Karpas-422 (cell line): ENCODE measurements at regions not wholly inside any gene's neighbourhood (a gene's known extent, or its start where the extent isn't known, plus 50 kb on each side); places are given as distances from the start of the nearest gene placed in this dataset.

Experiments
- DNase-seq: peaks from one replicate; pipeline ENCODE4 v3.0.0-alpha.2; 2015
- H2AFZ ChIP-seq: fragments of 200-600 bp; sonication (generic); 2 replicates; pipeline ENCODE4 v1.6.1; 2014; ENCODE audit warnings: antibody characterized with exemption, low read length, mixed read lengths
- H3K27ac ChIP-seq: fragments of 200-600 bp; sonication (generic); 2 replicates; pipeline ENCODE4 v1.5.1; 2014; ENCODE audit warnings: mild to moderate bottlenecking, low read length, moderate library complexity
- H3K27me3 ChIP-seq: fragments of 200-600 bp; sonication (generic); 2 replicates; pipeline ENCODE4 v1.6.1; 2014; ENCODE audit warnings: low read length, mixed read lengths
- H3K36me3 ChIP-seq: fragments of 200-600 bp; sonication (generic); 2 replicates; pipeline ENCODE4 v1.6.1; 2014; ENCODE audit warnings: low read length, mixed read lengths; ENCODE audit not compliant: insufficient read depth
- H3K4me1 ChIP-seq: fragments of 200-600 bp; sonication (generic); 2 replicates; pipeline ENCODE4 v1.6.1; 2014; ENCODE audit warnings: mild to moderate bottlenecking, low read length, mixed read lengths
- H3K4me2 ChIP-seq: fragments of 200-600 bp; sonication (generic); 2 replicates; pipeline ENCODE4 v1.6.1; 2014; ENCODE audit warnings: low read length, low read depth, mild to moderate bottlenecking; ENCODE audit not compliant: poor library complexity, severe bottlenecking
- H3K4me3 ChIP-seq: fragments of 200-600 bp; sonication (generic); 2 replicates; pipeline ENCODE4 v1.5.1; 2014; ENCODE audit warnings: mild to moderate bottlenecking, antibody characterized with exemption, low read length, mixed read lengths
- H3K79me2 ChIP-seq: fragments of 200-600 bp; sonication (generic); 2 replicates; pipeline ENCODE4 v1.6.1; 2014; ENCODE audit warnings: mild to moderate bottlenecking, low read length, mixed read lengths
- H3K9ac ChIP-seq: fragments of 200-600 bp; sonication (generic); 2 replicates; pipeline ENCODE4 v1.6.0; 2014; ENCODE audit warnings: low read length
- H3K9me2 ChIP-seq: fragments of 200-600 bp; sonication (generic), shearing (Covaris generic); replicated peaks from 2 replicates; pipeline ENCODE4 v1.6.0; 2014; ENCODE audit warnings: mild to moderate bottlenecking, low read length, moderate library complexity; ENCODE audit not compliant: insufficient read depth
- H3K9me3 ChIP-seq: fragments of 300-700, 200-600 bp; sonication (generic); 2 replicates; pipeline ENCODE4 v1.6.1; 2014; ENCODE audit warnings: low read length, mixed read lengths
- H4K20me1 ChIP-seq: fragments of 200-600 bp; sonication (generic); 2 replicates; pipeline ENCODE4 v1.6.1; 2014; ENCODE audit warnings: mild to moderate bottlenecking, antibody characterized with exemption, low read length, low read depth; ENCODE audit not compliant: insufficient read depth

- no peak overlapping the region for H3K4me3 ChIP-seq
- no peak overlapping the region for H2AFZ ChIP-seq
- no peaks in the 10 kb centered on the region for H3K36me3 ChIP-seq
- no peak overlapping the region for H3K9ac ChIP-seq
- no peaks in the 10 kb centered on the region for H4K20me1 ChIP-seq
- no peak overlapping the region for H3K4me2 ChIP-seq
- H3K9me3 ChIP-seq = no peaks in the 10 kb centered on the region
- H3K27ac ChIP-seq = no peak overlapping the region
- DNase-seq = no peak
- H3K9me2 ChIP-seq = no peaks in the 10 kb centered on the region
- no peaks in the 10 kb centered on the region for H3K27me3 ChIP-seq
- H3K4me1 ChIP-seq = no peaks in the 10 kb centered on the region
- H3K79me2 ChIP-seq = no peaks in the 10 kb centered on the region
Measured at GRCh38 chr2:239685965-239686364, 285.1 kb upstream of the HDAC4 start.

GRCh38 chr2:239685556-239685955 lies 284.7 kb upstream of the HDAC4 start:
- H3K4me1 ChIP-seq = no peaks in the 10 kb centered on the region
- no peaks in the 10 kb centered on the region for H3K79me2 ChIP-seq
- no peak overlapping the region for H3K27ac ChIP-seq
- DNase-seq = no peak
- H3K9me3 ChIP-seq = no peaks in the 10 kb centered on the region
- H3K4me2 ChIP-seq = no peak overlapping the region
- H3K4me3 ChIP-seq = no peak overlapping the region
- no peak overlapping the region for H2AFZ ChIP-seq
- no peaks in the 10 kb centered on the region for H3K9me2 ChIP-seq
- H3K9ac ChIP-seq = no peak overlapping the region
- H3K36me3 ChIP-seq = no peaks in the 10 kb centered on the region
- no peaks in the 10 kb centered on the region for H4K20me1 ChIP-seq
- no peaks in the 10 kb centered on the region for H3K27me3 ChIP-seq

GRCh38 chr2:239684996-239685395 lies 284.2 kb upstream of the HDAC4 start:
- H3K9me2 ChIP-seq = no peaks in the 10 kb centered on the region
- H3K27me3 ChIP-seq = no peaks in the 10 kb centered on the region
- no peaks in the 10 kb centered on the region for H3K79me2 ChIP-seq
- H3K9me3 ChIP-seq = no peaks in the 10 kb centered on the region
- no peak for DNase-seq
- no peak overlapping the region for H3K4me2 ChIP-seq
- no peak overlapping the region for H3K4me3 ChIP-seq
- H3K27ac ChIP-seq = no peak overlapping the region
- no peaks in the 10 kb centered on the region for H3K36me3 ChIP-seq
- no peaks in the 10 kb centered on the region for H3K4me1 ChIP-seq
- H3K9ac ChIP-seq = no peak overlapping the region
- no peaks in the 10 kb centered on the region for H4K20me1 ChIP-seq
- H2AFZ ChIP-seq = no peak overlapping the region

- no peak overlapping the region for H3K9ac ChIP-seq
- H3K4me3 ChIP-seq = no peak overlapping the region
- no peak overlapping the region for H3K4me2 ChIP-seq
- H3K4me1 ChIP-seq = no peaks in the 10 kb centered on the region
- H3K36me3 ChIP-seq = no peaks in the 10 kb centered on the region
- no peaks in the 10 kb centered on the region for H3K9me3 ChIP-seq
- DNase-seq = no peak
- H4K20me1 ChIP-seq = no peaks in the 10 kb centered on the region
- no peaks in the 10 kb centered on the region for H3K9me2 ChIP-seq
- H3K27ac ChIP-seq = no peak overlapping the region
- H3K79me2 ChIP-seq = no peaks in the 10 kb centered on the region
- no peaks in the 10 kb centered on the region for H3K27me3 ChIP-seq
- no peak overlapping the region for H2AFZ ChIP-seq
Measured at GRCh38 chr2:239684271-239684810, 283.5 kb upstream of the HDAC4 start.

GRCh38 chr2:239682518-239682917 lies 281.7 kb upstream of the HDAC4 start:
- Histone ChIP-seq H2AFZ (no peak overlapping the region), H3K27ac (no peak overlapping the region), H3K79me2 (no peaks in the 10 kb centered on the region), H3K9me2 (no peaks in the 10 kb centered on the region), H3K36me3 (no peaks in the 10 kb centered on the region), H3K9ac (no peak overlapping the region), H3K4me3 (no peak overlapping the region), H3K27me3 (no peaks in the 10 kb centered on the region), H3K4me2 (no peak overlapping the region), H3K4me1 (no peaks in the 10 kb centered on the region), H4K20me1 (no peaks in the 10 kb centered on the region), H3K9me3 (no peaks in the 10 kb centered on the region)
- DNase-seq = no peak

- no peaks in the 10 kb centered on the region for H3K4me1 ChIP-seq
Measured at GRCh38 chr2:239679755-239680154, 278.9 kb upstream of the HDAC4 start.

GRCh38 chr2:239678666-239679296 lies 278.0 kb upstream of the HDAC4 start:
- H3K9ac ChIP-seq = no peak overlapping the region
- H3K9me3 ChIP-seq = no peaks in the 10 kb centered on the region
- H3K4me3 ChIP-seq = no peak overlapping the region

More at GRCh38 chr2:239679755-239680154, 278.9 kb upstream of the HDAC4 start:
- Histone ChIP-seq H3K27me3 (no peaks in the 10 kb centered on the region), H4K20me1 (no peaks in the 10 kb centered on the region), H3K27ac (no peak overlapping the region), H3K4me3 (no peak overlapping the region), H3K36me3 (no peaks in the 10 kb centered on the region), H3K9me3 (no peaks in the 10 kb centered on the region), H3K79me2 (no peaks in the 10 kb centered on the region), H3K9me2 (no peaks in the 10 kb centered on the region), H3K4me2 (no peak overlapping the region), H2AFZ (no peak overlapping the region), H3K9ac (no peak overlapping the region)
- DNase-seq = no peak

GRCh38 chr2:239678186-239678490 lies 277.3 kb upstream of the HDAC4 start:
- no peaks in the 10 kb centered on the region for H3K27me3 ChIP-seq
- DNase-seq = no peak
- H3K36me3 ChIP-seq = no peaks in the 10 kb centered on the region
- no peaks in the 10 kb centered on the region for H3K4me1 ChIP-seq
- no peaks in the 10 kb centered on the region for H3K9me2 ChIP-seq
- H4K20me1 ChIP-seq = no peaks in the 10 kb centered on the region
- H3K9ac ChIP-seq = no peak overlapping the region
- H3K9me3 ChIP-seq = no peaks in the 10 kb centered on the region
- no peak overlapping the region for H3K4me2 ChIP-seq
- H2AFZ ChIP-seq = no peak overlapping the region
- no peak overlapping the region for H3K4me3 ChIP-seq
- no peaks in the 10 kb centered on the region for H3K79me2 ChIP-seq
- H3K27ac ChIP-seq = no peak overlapping the region

More at GRCh38 chr2:239678666-239679296, 278.0 kb upstream of the HDAC4 start:
- Histone ChIP-seq H3K79me2 (no peaks in the 10 kb centered on the region), H3K9me2 (no peaks in the 10 kb centered on the region), H3K27me3 (no peaks in the 10 kb centered on the region), H3K4me2 (no peak overlapping the region), H3K4me1 (no peaks in the 10 kb centered on the region), H4K20me1 (no peaks in the 10 kb centered on the region), H3K36me3 (no peaks in the 10 kb centered on the region), H3K27ac (no peak overlapping the region), H2AFZ (no peak overlapping the region)
- no peak for DNase-seq
